ENCODE measurements at regions not wholly inside any gene's neighbourhood (a gene's known extent, or its start where the extent isn't known, plus 50 kb on each side); places are given as distances from the start of the nearest gene placed in this dataset.
"Not testable (repeated sequence)": the region's sequence is repeated elsewhere in the genome, so short reads cannot be mapped to it uniquely, and the experiment has no call there.

DNA sequence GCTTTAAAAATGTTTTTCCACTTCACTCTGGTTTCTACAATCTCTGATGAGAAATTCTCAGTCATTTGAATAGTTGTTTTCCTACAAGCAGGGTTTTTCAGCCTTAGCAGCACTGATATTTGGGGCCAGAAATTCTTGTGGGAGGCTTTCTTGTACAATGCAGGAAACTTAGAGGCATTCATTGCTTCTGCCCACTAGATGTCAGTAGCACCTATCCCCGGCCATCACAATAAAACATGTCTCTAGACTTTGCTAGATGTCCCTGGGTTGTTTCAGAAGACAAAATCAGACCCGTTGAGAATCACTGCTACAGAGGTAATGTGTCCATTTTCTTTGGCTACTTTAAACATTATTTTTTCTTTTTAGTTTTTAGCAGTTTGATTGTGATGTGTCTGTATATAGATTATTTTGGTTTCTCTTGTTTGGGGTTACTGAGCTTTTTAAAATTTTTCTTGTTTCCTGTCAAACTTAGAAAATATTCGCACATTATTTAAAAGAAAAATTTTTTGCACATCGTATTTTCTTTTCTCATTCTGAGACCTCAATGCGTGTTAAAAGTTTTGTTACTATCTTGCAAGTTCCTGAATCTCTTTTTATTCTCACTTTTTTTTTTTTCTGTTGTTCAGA lies 60.8 kb upstream of the CCDC179 start:
- no peaks in the 10 kb centered on the region for H3K27me3 Mint-ChIP-seq
- intact Hi-C loops (cut with micrococcal nuclease): no loop called here
- no peaks in the 10 kb centered on the region for H3K9me3 Mint-ChIP-seq
- H3K4me1 Mint-ChIP-seq: no peaks in the 10 kb centered on the region
- H3K27ac Mint-ChIP-seq: no peak overlapping the region
- H3K4me3 Mint-ChIP-seq: no peak overlapping the region
- no peaks in the 10 kb centered on the region for H3K36me3 Mint-ChIP-seq (ENCODE audit: low read depth)
- peak; percentile 63 for DNase-seq

GRCh38 chr11:22922672-22923071 lies 62.4 kb upstream of the CCDC179 start:
- intact Hi-C loops (cut with micrococcal nuclease): no loop called here
- H3K36me3 Mint-ChIP-seq (ENCODE audit: low read depth): no peaks in the 10 kb centered on the region
- no peak overlapping the region for H3K27ac Mint-ChIP-seq
- no peaks in the 10 kb centered on the region for H3K9me3 Mint-ChIP-seq
- H3K27me3 Mint-ChIP-seq: no peaks in the 10 kb centered on the region
- no peak for DNase-seq
- no peaks in the 10 kb centered on the region for H3K4me1 Mint-ChIP-seq
- H3K4me3 Mint-ChIP-seq: no peak overlapping the region

DNA sequence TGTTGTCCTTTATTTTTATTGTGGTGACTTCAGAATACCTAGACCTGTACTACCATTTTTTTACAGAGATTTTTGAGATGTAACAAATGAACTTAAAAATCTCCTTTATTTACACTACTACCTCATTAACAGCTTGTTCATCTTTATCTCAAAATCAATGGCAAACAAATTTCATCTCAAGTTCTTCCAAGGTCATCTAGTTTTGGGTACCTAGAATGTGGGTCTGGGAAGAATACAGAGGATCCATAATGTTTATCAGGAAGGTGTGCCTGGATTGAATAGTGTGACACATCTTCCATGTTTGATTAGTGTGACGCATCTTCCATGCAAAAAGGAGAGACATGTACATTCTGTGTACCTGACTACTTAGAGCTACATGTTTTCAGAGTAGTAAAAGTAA lies 63.3 kb upstream of the CCDC179 start:
- intact Hi-C loops (cut with micrococcal nuclease): no loop called here
- no peak for DNase-seq
- H3K27ac Mint-ChIP-seq: no peak overlapping the region
- no peak overlapping the region for H3K4me3 Mint-ChIP-seq
- H3K36me3 Mint-ChIP-seq (ENCODE audit: low read depth): no peaks in the 10 kb centered on the region
- no peaks in the 10 kb centered on the region for H3K27me3 Mint-ChIP-seq
- H3K4me1 Mint-ChIP-seq: no peaks in the 10 kb centered on the region
- H3K9me3 Mint-ChIP-seq: no peaks in the 10 kb centered on the region

DNA sequence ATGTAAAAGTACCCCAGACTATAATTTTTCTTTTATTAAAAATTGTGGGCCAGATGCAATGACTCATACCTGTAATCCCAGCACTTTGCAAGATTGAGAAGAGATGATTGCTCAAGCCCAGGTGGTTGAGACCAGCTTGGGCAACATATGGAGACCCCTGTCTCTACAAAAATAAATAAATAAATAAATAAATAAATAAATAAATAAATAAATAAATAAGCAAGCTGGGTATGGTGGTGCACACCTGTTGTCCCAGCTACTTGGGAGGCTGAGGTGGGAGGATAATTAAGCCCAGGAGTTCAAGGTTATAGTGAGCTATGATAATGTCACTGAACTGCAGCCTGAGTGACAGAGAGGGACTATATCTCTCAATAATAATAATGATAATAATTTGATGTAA lies 66.1 kb upstream of the CCDC179 start:
- no peak overlapping the region for H3K4me3 Mint-ChIP-seq
- no peaks in the 10 kb centered on the region for H3K27me3 Mint-ChIP-seq
- H3K36me3 Mint-ChIP-seq (ENCODE audit: low read depth): no peaks in the 10 kb centered on the region
- H3K9me3 Mint-ChIP-seq: no peaks in the 10 kb centered on the region
- no peak overlapping the region for H3K27ac Mint-ChIP-seq
- no peaks in the 10 kb centered on the region for H3K4me1 Mint-ChIP-seq
- no peak for DNase-seq
- intact Hi-C loops (cut with micrococcal nuclease): no loop called here

DNA sequence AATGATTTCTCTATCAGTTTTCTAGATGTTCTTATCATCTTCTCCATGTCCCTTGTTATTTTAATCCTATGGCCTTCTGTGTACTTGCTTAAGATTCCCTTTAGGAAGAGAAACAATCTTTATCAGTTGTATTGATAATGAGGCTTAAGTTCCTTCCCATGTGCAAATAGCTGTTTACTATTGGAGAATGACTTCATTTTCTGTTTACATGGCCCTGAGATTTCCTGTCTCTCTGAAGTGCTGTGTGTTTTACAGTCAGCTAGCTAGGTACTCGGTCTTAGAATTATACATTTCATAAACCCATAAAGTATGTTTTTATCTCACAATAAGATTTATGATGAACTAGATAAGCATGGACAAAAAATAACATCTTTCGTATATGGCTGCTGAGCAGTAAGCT lies 67.5 kb upstream of the CCDC179 start:
- H3K27ac Mint-ChIP-seq: no peak overlapping the region
- H3K27me3 Mint-ChIP-seq: no peaks in the 10 kb centered on the region
- H3K36me3 Mint-ChIP-seq (ENCODE audit: low read depth): no peaks in the 10 kb centered on the region
- H3K9me3 Mint-ChIP-seq: no peaks in the 10 kb centered on the region
- no peak overlapping the region for H3K4me3 Mint-ChIP-seq
- intact Hi-C loops (cut with micrococcal nuclease): no loop called here
- no peak for DNase-seq
- H3K4me1 Mint-ChIP-seq: no peaks in the 10 kb centered on the region

DNA sequence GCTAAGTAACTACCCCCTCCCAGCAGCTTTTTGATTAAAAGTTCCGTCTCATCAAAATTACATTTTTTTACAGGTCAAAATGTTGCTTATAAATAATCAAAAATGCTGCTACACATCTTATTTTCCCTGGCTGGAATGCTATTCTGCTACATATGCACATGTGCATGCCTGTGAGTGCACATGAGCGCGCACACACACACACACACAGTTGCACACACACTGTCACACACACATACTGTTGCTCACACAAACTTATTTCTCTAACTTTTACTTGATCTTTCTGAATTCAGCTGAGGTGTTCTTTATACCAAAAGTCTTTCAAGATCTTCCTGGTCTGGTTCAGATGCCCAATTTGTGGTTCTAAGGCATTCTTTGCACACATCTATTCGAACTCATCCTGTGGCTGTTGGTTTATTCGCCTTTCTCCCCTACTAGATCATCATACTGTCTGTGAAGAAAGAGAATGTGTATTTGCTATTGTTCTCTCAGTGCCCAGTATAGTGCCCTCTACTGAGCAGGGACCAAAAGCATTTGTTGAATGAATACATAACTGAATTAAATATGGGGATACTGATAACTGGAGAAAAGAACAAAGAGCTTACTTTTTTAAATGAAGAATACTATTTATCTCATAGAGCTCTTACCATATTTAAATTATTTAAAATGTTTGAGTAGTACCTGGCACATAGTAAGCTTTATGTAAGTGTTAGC lies 68.1 kb upstream of the CCDC179 start:
- no peaks in the 10 kb centered on the region for H3K27me3 Mint-ChIP-seq
- no peaks in the 10 kb centered on the region for H3K9me3 Mint-ChIP-seq
- no peak for DNase-seq
- intact Hi-C loops (cut with micrococcal nuclease): no loop called here
- no peak overlapping the region for H3K4me3 Mint-ChIP-seq
- no peaks in the 10 kb centered on the region for H3K4me1 Mint-ChIP-seq
- H3K27ac Mint-ChIP-seq: no peak overlapping the region
- no peaks in the 10 kb centered on the region for H3K36me3 Mint-ChIP-seq (ENCODE audit: low read depth)

DNA sequence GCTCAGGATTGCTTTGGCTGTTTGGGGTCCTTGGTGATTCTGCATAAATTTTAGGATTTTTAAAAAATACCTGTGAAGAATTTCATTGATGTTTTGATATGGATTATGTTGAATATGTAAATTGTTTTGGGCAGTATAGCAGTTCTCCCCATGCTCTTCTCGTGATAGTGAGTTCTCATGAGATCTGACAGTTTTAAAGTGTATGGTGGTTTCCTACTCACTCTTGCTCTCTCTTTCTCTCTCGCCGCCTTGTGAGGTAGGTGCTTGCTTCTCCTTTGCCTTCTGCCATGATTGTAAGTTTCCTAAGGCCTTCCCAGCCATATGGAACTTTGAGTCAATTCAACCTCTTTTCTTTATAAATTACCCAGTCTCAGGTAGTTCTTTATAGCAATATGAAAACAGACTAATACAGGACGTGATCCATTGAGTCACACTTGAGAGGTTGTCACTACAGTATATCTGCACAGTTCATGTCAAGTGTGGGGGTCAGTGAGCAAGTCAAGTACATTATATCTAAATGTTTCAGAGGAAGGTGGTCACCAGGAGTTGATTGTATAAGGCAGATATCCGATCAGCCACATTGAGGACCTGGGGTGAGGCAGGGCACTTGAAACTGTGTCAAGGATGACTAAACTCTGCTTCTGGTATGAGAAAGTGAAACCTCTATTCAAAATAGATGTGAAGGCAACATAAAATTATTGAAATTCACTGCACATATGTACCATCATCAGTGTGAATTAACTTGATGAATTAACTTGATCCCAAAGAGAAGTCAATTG lies 70.7 kb upstream of the CCDC179 start:
- DNase-seq: no peak
- no peaks in the 10 kb centered on the region for H3K36me3 Mint-ChIP-seq (ENCODE audit: low read depth)
- no peaks in the 10 kb centered on the region for H3K9me3 Mint-ChIP-seq
- H3K27me3 Mint-ChIP-seq: no peaks in the 10 kb centered on the region
- H3K27ac Mint-ChIP-seq: no peak overlapping the region
- intact Hi-C loops (cut with micrococcal nuclease): no loop called here
- H3K4me3 Mint-ChIP-seq: no peak overlapping the region
- no peaks in the 10 kb centered on the region for H3K4me1 Mint-ChIP-seq

DNA sequence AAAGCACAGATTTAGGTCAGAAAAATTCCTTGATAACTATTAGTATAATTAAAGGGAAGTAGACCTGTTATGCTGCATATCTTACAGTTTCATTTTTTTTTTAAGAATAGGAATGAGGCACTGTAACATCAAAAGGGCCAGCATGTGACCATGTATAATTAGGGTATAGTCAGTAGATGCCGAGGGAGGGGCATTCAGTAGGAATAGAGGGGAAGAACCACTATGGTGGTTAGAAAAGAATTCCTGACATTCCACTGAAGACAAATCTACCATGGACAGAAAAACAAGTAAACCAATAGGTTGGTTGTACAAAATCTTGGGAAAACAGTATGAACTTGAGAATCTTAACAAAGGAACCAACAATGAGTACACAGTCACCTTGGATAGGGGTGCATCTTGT lies 78.4 kb upstream of the CCDC179 start:
- Mint-ChIP-seq H3K27ac (no peak overlapping the region), H3K36me3 (ENCODE audit: low read depth) (no peaks in the 10 kb centered on the region), H3K4me1 (no peaks in the 10 kb centered on the region), H3K27me3 (no peaks in the 10 kb centered on the region), H3K9me3 (no peaks in the 10 kb centered on the region), H3K4me3 (no peak overlapping the region)
- intact Hi-C loops (cut with micrococcal nuclease): no loop called here
- no peak for DNase-seq

- H3K36me3 Mint-ChIP-seq (ENCODE audit: low read depth); DNase-seq; H3K27ac Mint-ChIP-seq; H3K4me3 Mint-ChIP-seq; H3K9me3 Mint-ChIP-seq; intact Hi-C loops (cut with micrococcal nuclease); H3K27me3 Mint-ChIP-seq; H3K4me1 Mint-ChIP-seq: not testable (repeated sequence)
Measured at GRCh38 chr11:22941544-22941943, 81.3 kb upstream of the CCDC179 start.

DNA sequence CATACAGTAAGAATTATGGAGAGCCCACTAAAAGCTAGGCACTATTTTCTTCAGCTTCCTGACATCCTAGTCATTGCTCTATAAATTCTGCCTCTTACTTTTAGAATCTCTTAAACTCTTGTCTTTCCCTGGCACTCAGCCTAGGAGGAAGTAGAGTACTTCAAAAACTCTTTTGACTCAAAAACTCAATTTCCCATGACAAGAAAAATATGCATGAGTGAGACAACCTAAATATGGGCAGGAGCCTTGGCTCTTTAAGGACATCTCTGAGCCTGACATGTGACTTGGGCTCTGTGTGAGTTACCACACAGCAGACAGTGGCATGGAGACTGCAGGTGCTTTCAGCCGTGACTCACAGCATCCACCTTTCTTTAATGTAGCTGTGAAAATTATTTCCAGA lies 97.5 kb upstream of the CCDC179 start:
- H3K4me3 Mint-ChIP-seq: no peak overlapping the region
- intact Hi-C loops (cut with micrococcal nuclease): no loop called here
- DNase-seq: no peak
- H3K4me1 Mint-ChIP-seq: no peaks in the 10 kb centered on the region
- peaks cover 5% of the 10 kb centered on the region for H3K9me3 Mint-ChIP-seq
- H3K27ac Mint-ChIP-seq: no peak overlapping the region
- H3K27me3 Mint-ChIP-seq: no peaks in the 10 kb centered on the region
- H3K36me3 Mint-ChIP-seq (ENCODE audit: low read depth): no peaks in the 10 kb centered on the region

- intact Hi-C loops (cut with micrococcal nuclease): no loop called here
- no peaks in the 10 kb centered on the region for H3K4me1 Mint-ChIP-seq
- H3K27ac Mint-ChIP-seq: no peak overlapping the region
- H3K4me3 Mint-ChIP-seq: no peak overlapping the region
- no peak for DNase-seq
- H3K9me3 Mint-ChIP-seq: no peaks in the 10 kb centered on the region
- no peaks in the 10 kb centered on the region for H3K27me3 Mint-ChIP-seq
- no peaks in the 10 kb centered on the region for H3K36me3 Mint-ChIP-seq (ENCODE audit: low read depth)
Measured at GRCh38 chr11:22974251-22974650, 114.0 kb upstream of the CCDC179 start.

- no peak for DNase-seq
- intact Hi-C loops (cut with micrococcal nuclease): no loop called here
- H3K27ac Mint-ChIP-seq: no peak overlapping the region
- no peak overlapping the region for H3K4me3 Mint-ChIP-seq
- no peaks in the 10 kb centered on the region for H3K4me1 Mint-ChIP-seq
- no peaks in the 10 kb centered on the region for H3K9me3 Mint-ChIP-seq
- H3K27me3 Mint-ChIP-seq: no peaks in the 10 kb centered on the region
- no peaks in the 10 kb centered on the region for H3K36me3 Mint-ChIP-seq (ENCODE audit: low read depth)
Measured at GRCh38 chr11:22976146-22976545, 115.9 kb upstream of the CCDC179 start.

- intact Hi-C loops (cut with micrococcal nuclease): no loop called here
- Mint-ChIP-seq H3K4me1 (no peaks in the 10 kb centered on the region), H3K4me3 (no peak overlapping the region), H3K27me3 (no peaks in the 10 kb centered on the region), H3K27ac (no peak overlapping the region), H3K9me3 (peaks cover 8% of the 10 kb centered on the region), H3K36me3 (ENCODE audit: low read depth) (no peaks in the 10 kb centered on the region)
- DNase-seq: no peak
Measured at GRCh38 chr11:22982903-22983302, 122.6 kb upstream of the CCDC179 start.

DNA sequence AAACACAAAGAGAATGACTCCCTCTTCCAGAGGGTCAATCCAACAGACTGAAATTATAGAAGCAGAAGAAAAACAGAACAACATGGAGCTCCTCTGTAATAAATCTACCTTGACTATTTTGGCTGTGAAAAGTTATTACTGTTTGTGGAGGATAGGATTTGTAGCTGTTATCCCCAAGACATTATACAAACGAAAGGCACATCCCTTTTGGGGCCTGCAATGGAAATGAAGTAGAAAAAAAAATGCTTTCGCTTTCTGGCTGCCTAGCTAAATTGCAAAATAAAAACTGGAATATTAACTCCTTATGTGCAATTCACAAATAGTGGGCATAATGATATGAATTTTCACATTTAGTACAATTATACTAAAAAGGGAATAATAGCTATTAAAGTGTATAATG lies 123.8 kb upstream of the CCDC179 start:
- intact Hi-C loops (cut with micrococcal nuclease): no loop called here
- peaks cover 8% of the 10 kb centered on the region for H3K9me3 Mint-ChIP-seq
- no peaks in the 10 kb centered on the region for H3K36me3 Mint-ChIP-seq (ENCODE audit: low read depth)
- no peak overlapping the region for H3K4me3 Mint-ChIP-seq
- no peak for DNase-seq
- H3K4me1 Mint-ChIP-seq: no peaks in the 10 kb centered on the region
- no peak overlapping the region for H3K27ac Mint-ChIP-seq
- H3K27me3 Mint-ChIP-seq: no peaks in the 10 kb centered on the region
